Fibroblast of villous mesenchyme (primary cell): ENCODE measurements at regions not wholly inside any gene's neighbourhood (a gene's known extent, or its start where the extent isn't known, plus 50 kb on each side); places are given as distances from the start of the nearest gene placed in this dataset.

Source experiments
- DNase-seq: peaks from one replicate; pipeline ENCODE4 v3.0.0-alpha.2; 2010; ENCODE audit warnings: low read depth
- H3K4me3 ChIP-seq: 2 replicates; pipeline ENCODE4 v1.5.1; 2011; ENCODE audit warnings: low read depth, mild to moderate bottlenecking, low read length
- TF ChIP-seq, protein P1 (sequence below): IDR thresholded peaks from 2 replicates; pipeline ENCODE4 v1.5.1; 2012; ENCODE audit warnings: low read depth, mild to moderate bottlenecking, low read length; ENCODE audit not compliant: insufficient read depth

DNA sequence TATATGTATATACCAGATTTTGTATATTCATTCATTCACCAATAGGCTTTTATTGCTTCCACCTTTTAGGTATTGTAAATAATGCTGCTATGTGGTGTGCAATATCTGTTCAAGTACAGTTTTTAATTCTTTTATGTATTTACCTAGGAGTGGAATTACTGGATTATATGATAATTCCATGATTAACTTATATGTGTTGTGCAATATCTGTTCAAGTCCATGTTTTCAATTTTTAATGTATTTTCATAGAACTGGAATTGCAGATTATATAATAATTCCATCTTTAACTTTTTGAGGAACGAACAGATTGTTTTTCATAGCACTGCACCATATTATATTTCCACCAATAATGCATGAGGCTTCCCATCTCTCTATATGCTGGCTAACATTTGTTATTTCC lies 50.6 kb upstream of the L3MBTL4 start:
- no peak overlapping the region for H3K4me3 ChIP-seq
- TF ChIP-seq, protein P1, sequence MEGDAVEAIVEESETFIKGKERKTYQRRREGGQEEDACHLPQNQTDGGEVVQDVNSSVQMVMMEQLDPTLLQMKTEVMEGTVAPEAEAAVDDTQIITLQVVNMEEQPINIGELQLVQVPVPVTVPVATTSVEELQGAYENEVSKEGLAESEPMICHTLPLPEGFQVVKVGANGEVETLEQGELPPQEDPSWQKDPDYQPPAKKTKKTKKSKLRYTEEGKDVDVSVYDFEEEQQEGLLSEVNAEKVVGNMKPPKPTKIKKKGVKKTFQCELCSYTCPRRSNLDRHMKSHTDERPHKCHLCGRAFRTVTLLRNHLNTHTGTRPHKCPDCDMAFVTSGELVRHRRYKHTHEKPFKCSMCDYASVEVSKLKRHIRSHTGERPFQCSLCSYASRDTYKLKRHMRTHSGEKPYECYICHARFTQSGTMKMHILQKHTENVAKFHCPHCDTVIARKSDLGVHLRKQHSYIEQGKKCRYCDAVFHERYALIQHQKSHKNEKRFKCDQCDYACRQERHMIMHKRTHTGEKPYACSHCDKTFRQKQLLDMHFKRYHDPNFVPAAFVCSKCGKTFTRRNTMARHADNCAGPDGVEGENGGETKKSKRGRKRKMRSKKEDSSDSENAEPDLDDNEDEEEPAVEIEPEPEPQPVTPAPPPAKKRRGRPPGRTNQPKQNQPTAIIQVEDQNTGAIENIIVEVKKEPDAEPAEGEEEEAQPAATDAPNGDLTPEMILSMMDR: no peak
- no peak for DNase-seq

DNA sequence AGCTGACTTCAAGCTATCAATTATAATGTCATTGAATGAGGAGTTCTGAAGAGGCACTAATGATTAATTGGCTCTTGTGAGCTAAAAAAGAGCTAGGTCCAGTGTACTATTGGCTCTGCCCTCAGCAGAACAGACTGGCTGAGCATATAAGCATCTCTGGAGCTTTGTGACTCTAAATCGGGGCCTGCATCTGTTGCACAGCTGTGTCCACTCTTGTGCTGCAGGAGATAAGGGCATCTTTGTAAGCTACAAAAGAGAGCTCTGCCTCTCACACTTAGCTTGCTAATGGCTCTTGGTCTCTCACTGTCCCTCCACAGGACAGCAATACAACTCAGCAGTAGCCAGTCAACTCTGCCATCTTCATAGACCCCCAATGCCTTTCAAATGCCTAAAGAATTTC lies 61.5 kb upstream of the L3MBTL4 start:
- H3K4me3 ChIP-seq: no peak overlapping the region
- DNase-seq: no peak
- TF ChIP-seq, protein P1: no peak

DNA sequence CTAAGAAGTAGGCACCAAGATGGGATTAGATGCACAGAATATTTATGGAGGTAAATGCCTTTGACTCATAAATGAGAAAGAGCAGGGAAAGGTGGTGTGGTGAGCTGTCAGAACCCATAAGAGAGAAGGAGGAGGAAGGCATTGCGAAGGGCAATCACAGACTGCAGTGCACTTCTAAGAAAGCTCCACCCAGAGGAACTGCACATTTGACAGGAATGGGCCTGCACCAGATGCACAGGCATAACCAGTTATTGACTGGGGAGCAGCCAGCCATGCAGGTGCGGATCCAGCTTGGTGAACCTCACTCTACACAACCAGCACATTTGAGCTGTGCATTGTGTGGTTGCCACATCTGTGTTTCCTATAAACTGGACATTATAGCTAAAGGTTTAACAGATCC lies 62.2 kb upstream of the L3MBTL4 start:
- no peak overlapping the region for H3K4me3 ChIP-seq
- TF ChIP-seq, protein P1: no peak
- no peak for DNase-seq

DNA sequence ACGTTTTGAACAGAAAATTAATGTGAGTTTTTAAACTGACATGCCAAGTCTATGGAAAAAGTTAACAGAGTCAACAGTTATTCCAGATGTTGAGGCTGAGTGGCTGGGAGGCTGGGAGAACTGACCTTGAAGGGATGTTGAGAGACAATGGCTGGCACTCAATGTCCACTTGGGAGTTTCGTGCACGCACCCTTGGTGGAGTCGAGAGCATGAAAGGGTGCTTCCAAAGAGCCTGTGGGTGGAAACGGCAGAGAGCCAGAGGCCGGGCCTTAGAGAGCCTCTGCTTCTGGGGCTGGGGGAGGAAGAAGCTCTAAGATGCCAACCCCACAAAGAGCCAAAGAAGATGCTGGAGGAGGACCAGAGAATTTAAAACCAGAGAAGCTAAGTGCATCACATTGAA lies 63.4 kb upstream of the L3MBTL4 start:
- TF ChIP-seq, protein P1: no peak
- no peak overlapping the region for H3K4me3 ChIP-seq
- DNase-seq: no peak

DNA sequence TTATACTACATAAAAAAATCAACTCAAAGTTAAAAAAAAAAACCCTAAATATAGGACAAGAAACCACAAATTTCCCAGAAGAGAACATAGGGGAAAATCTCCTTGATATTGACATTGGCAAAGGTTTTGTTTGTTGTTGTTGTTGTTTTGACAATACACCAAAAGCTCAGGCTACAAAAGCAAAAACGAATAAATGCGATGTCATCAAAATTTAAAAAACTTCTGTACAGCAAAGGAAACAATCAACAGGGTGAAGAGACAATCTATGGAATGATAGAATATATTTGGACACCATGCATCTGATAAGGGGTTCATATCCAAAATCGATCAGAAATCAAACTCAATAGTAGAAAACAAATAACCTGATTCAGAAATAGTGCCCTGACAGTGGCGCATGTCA lies 65.0 kb upstream of the L3MBTL4 start:
- no peak overlapping the region for H3K4me3 ChIP-seq
- TF ChIP-seq, protein P1: no peak
- DNase-seq: no peak

DNA sequence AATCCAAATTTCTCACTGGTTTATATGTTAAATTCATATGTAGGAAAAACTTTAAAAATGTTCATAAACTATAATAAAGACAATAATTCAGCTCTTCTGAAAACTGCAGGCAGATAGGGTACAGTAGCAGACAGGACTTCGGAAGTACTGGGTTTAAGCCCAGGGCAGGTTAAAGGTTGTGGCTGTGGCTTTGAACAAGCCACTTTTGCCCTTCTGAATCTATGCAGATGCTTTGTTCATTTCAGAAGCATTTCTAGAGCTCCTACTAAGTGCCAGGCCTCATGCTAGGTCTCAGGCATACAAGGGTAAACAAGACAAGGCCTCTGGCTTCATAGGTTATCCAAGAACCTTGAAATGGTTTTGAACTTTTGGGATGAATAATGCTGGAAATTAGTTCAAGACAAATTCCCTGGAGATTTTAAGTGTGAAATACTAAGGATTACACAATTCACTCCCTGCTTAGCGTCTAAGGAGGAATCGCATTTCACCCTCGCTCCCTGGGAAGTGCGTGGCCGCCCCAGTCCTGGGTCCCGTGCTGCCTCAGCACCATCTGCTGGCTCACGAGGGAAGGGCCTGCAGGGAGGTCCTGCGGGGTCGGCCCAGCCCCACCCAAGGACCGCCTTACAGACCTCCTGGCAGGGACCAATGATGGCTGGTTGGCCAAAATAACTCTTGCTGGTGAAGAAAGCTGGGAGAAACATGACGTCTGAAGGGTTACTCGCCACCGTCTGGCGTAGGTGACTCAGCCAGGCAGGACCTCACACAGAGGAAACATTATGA lies 67.7 kb upstream of the L3MBTL4 start:
- DNase-seq: peak; percentile 70
- no peak overlapping the region for H3K4me3 ChIP-seq
- TF ChIP-seq, protein P1: peak; percentile 49

DNA sequence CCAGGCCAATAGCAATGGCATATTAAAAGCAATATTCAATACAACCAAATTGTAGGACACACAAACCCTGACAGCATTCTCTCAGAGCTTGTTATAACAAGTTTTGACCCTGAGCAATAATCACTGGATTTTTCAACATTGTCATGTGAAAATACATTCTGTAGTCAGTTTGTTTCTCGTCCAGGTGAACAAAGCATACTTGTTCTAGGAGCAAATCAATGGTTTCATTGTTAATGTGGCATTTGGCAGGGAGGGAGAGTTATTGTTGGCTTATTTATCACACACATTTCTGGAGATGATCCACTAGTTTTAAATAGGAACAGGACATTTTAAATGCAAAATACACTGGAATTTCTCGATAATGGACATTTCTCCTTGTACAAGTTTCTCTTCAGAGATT lies 69.9 kb upstream of the L3MBTL4 start:
- H3K4me3 ChIP-seq: no peak overlapping the region
- TF ChIP-seq, protein P1: no peak
- no peak for DNase-seq
